Kidney epithelial cell (primary cell): ENCODE measurements at regions not wholly inside any gene's neighbourhood (a gene's known extent, or its start where the extent isn't known, plus 50 kb on each side); places are given as distances from the start of the nearest gene placed in this dataset.
"Not testable (repeated sequence)": the region's sequence is repeated elsewhere in the genome, so short reads cannot be mapped to it uniquely, and the experiment has no call there.

ENCODE experiments used
- DNase-seq: peaks from one replicate; pipeline ENCODE4 v3.0.0-alpha.2; 2010; ENCODE audit warnings: low read depth
- H3K27me3 ChIP-seq: 2 replicates; pipeline ENCODE4 v1.6.0; 2011; ENCODE audit warnings: low read length; ENCODE audit not compliant: control insufficient read depth, insufficient read depth
- H3K36me3 ChIP-seq: 2 replicates; pipeline ENCODE4 v1.5.1; 2011; ENCODE audit warnings: low read length; ENCODE audit not compliant: control insufficient read depth, insufficient read depth
- H3K4me3 ChIP-seq: 2 replicates; pipeline ENCODE4 v1.5.1; 2011; ENCODE audit warnings: low read depth, mild to moderate bottlenecking, control low read depth, low read length
- CTCF ChIP-seq: IDR thresholded peaks from 2 replicates; pipeline ENCODE4 v1.5.1; 2011; ENCODE audit warnings: mild to moderate bottlenecking, moderate library complexity, low read length, control low read depth, inconsistent platforms; ENCODE audit not compliant: insufficient read depth, poor library complexity, severe bottlenecking

DNA sequence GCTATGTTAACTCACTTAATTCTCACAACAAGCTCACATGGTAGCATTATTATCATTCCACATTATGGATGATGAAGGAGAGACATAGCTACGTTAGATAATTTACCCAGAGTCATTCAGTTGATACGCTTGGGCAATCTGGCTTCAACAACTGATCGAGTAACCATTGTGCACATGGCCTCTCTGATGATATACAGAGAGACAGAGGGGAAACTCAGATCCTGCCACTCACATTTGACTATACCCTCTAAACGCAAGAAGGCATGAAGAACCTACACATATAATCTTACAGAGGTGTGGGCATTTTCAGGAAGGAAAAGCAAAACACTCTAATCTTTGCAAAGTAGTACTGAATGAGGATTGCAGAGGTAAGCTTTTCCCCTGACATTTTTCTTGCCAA is 360.1 kb downstream of the BARHL2 start:
- Histone ChIP-seq H3K36me3 (no peaks in the 10 kb centered on the region), H3K27me3 (no peaks in the 10 kb centered on the region), H3K4me3 (no peak overlapping the region)
- no peak for DNase-seq
- TF ChIP-seq CTCF = no peak

GRCh38 chr1:90356101-90356500 is 361.0 kb downstream of the BARHL2 start:
- TF ChIP-seq CTCF = no peak
- Histone ChIP-seq H3K4me3 (no peak overlapping the region), H3K27me3 (no peaks in the 10 kb centered on the region), H3K36me3 (no peaks in the 10 kb centered on the region)
- DNase-seq = no peak

DNA sequence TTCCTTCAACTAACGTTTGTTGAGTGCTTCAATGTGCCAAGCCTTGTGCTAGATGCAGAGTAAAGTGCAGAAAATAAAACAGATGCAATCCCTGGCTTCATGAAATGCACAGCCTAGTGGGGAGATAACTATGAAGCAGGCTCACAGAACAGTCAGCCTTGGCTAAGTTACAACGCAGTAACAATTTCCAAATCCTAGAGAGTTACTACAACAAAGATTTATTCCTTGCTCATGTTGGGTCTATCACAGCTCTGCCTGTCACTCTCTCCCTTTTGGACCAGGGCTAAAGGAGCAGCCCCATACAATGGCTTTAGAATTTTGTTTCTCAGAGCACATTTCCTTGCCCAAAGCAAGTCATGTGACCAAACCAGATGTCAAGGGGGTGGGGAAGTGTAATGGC is 359.8 kb downstream of the ZNF326 start:
- TF ChIP-seq CTCF = no peak
- H3K36me3 ChIP-seq = no peaks in the 10 kb centered on the region
- H3K4me3 ChIP-seq = no peak overlapping the region
- no peak for DNase-seq
- no peaks in the 10 kb centered on the region for H3K27me3 ChIP-seq

GRCh38 chr1:90351019-90351418 is 356.1 kb downstream of the ZNF326 start:
- DNase-seq = no peak
- H3K36me3 ChIP-seq = no peaks in the 10 kb centered on the region
- no peaks in the 10 kb centered on the region for H3K27me3 ChIP-seq
- TF ChIP-seq CTCF = no peak
- H3K4me3 ChIP-seq = no peak overlapping the region

DNA sequence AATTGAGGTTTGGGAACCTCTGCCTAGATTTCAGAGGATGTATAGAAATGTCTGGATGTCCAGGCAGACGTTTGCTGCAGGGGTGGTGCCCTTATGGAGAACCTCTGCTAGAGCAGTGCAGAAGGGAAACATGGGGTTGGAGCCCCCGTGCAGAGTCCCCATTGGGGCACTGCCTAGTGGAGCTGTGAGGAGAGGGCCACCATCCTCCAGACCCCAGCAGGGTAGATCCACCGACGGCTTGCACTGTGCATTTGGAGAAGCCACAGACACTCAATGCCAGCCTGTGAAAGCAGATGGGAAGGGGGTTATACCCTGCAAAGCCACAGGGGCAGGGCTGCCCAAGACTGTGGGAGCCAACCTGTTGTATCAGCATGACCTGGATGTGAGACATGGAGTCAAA is 354.6 kb downstream of the ZNF326 start:
- no peak for DNase-seq
- H3K36me3 ChIP-seq = no peaks in the 10 kb centered on the region
- no peaks in the 10 kb centered on the region for H3K27me3 ChIP-seq
- H3K4me3 ChIP-seq = no peak overlapping the region
- no peak for TF ChIP-seq CTCF

GRCh38 chr1:90348934-90349333 is 354.0 kb downstream of the ZNF326 start:
- Histone ChIP-seq H3K27me3 (no peaks in the 10 kb centered on the region), H3K36me3 (no peaks in the 10 kb centered on the region), H3K4me3 (no peak overlapping the region)
- no peak for TF ChIP-seq CTCF
- DNase-seq = no peak

GRCh38 chr1:90348459-90348858 is 353.5 kb downstream of the ZNF326 start:
- H3K4me3 ChIP-seq, H3K27me3 ChIP-seq, DNase-seq, H3K36me3 ChIP-seq: not testable (repeated sequence)
